Dermis microvascular lymphatic vessel endothelial cell (primary cell): ENCODE measurements at regions not wholly inside any gene's neighbourhood (a gene's known extent, or its start where the extent isn't known, plus 50 kb on each side); places are given as distances from the start of the nearest gene placed in this dataset.
A peak's percentile ranks its signal among the peaks of the same experiment; 100 is the strongest.
"Not testable (repeated sequence)": the region's sequence is repeated elsewhere in the genome, so short reads cannot be mapped to it uniquely, and the experiment has no call there.

Experiments used
- DNase-seq, 2 donors: peaks; one replicate each; pipeline versions ENCODE4 v3.0.0 to v3.0.0-alpha.2; 2010; ENCODE audit warnings: low read depth in 2 of 2

DNA sequence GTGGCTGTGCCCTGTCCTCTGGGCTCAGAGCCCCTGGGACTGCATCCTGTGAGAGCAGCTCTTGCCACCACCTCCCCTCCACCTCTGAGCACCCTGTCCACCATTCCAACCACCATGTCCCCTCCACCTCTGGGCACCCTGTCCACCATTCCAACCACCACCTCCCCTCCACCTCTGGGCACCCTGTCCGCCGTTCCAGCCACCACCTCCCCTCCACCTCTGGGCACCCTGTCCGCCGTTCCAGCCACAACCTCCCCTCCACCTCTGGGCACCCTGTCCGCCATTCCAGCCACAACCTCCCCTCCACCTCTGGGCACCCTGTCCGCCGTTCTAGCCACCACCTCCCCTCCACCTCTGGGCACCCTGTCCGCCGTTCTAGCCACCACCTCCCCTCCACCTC lies 313.7 kb upstream of the MYT1L start:
- DNase-seq, result not testable (repeated sequence)

GRCh38 chr2:2644040-2644439 lies 313.0 kb upstream of the MYT1L start:
- no peak for DNase-seq

GRCh38 chr2:2642906-2643890 lies 312.1 kb upstream of the MYT1L start:
- no peak for DNase-seq

DNA sequence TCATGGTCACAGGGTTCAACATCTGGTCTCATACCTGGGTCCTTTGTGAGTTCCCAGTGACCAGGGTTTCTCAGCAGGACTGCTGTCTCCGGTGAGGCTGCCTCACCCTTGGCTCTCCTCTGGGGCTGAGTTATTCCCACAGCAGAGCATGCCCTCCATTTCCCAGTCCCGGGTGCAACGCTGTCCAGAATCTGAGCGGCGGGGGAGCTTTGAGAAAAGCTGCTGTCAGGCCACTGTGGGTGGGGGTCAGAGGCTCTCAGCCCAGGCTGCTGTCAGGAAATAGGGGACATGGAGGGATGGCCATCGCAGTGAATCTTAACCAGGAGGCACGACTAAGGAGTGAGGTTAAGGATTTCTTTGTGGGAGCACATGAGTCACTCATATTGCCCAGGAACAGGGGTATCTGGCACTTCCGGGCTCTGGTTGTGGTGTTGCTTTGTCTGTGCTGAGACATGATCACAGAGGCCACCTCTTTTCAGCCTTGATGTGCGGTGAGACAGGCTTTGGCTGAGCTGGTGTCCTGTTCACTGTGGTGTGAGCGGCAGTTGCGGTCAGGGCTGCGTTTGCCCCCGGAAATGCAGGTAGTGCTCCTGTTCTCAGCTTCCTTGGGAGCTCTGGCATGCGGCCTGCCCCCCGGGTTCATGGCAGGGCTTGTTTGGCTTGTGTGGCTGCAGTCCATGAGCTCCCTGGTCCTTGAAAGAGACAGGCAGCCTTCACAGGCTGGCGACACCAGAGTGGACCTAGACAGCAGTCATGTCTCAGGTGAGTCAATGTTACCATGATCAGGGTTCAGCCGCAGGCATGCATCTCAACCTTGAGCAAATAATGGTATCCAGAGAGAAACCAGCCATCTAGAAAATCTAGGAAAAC lies 310.7 kb upstream of the MYT1L start:
- no peak for DNase-seq

DNA sequence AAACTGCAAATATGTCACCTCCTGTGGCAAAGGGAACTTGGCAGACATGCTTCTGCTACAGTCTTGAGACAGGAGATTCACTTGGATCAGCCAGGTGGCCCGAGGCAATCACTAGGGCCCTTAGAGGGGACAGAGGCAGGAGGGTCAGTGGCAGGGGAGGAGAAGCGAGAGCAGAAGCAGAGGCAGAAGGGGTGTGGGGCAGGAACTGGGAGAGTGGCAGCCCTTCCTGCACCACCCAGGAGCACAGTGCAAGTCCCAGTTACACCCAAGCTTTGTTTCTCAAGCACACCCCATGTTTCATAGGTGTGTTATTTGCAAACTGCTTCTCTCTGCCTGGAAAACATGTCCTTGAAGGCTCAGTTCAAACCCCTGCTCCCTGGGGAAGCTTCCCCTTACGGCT lies 309.7 kb upstream of the MYT1L start:
- DNase-seq, result no peak

- DNase-seq, result no peak
These were observed 309.3 kb upstream of the MYT1L start for GRCh38 chr2:2640371-2640770.

GRCh38 chr2:2639251-2640139 lies 308.4 kb upstream of the MYT1L start:
- no peak for DNase-seq

GRCh38 chr2:2638547-2639220 lies 307.6 kb upstream of the MYT1L start:
- no peak for DNase-seq

- no peak for DNase-seq
These were observed 305.7 kb upstream of the MYT1L start for GRCh38 chr2:2636813-2637212.

GRCh38 chr2:2635025-2635528 lies 304.0 kb upstream of the MYT1L start:
- no peak for DNase-seq

- no peak for DNase-seq
These were observed 301.9 kb upstream of the MYT1L start for GRCh38 chr2:2633017-2633416.

DNA sequence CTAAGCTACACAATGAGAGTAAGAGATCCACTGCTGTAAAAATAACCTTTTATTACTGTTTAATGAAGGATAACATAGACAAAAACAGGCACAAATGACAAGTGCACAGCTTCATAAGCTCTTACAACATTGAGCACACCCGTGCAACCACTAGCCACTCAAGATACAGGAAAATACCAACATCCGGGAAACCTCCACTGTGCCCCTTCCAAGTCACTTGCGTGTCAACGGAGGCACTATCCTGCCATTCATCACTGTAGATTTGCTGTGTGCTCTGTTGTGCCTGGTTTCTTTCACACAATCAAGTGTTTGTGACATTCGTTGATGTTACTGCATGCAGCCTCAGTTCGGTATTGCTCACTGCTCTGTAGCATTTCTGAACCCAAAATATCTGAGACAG lies 292.9 kb upstream of the MYT1L start:
- no peak for DNase-seq

DNA sequence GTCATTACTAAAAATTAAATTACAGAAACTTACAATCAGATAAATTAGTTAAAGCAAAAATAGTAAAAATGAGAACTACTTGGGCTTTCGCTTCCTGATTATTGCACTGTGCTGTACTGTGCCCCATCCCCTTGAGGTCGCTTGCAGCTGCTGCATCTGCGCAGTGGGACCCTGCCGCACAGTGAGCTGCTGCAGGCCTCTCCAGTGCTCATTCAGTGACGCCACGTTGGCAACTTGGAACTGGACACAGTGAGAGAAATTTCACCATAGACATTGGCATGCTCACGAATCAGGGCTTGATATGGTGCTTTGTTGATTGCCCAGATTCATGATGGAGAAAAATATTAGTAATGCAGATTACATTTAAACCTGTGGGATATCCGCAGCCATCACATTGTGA lies 290.8 kb upstream of the MYT1L start:
- no peak for DNase-seq

DNA sequence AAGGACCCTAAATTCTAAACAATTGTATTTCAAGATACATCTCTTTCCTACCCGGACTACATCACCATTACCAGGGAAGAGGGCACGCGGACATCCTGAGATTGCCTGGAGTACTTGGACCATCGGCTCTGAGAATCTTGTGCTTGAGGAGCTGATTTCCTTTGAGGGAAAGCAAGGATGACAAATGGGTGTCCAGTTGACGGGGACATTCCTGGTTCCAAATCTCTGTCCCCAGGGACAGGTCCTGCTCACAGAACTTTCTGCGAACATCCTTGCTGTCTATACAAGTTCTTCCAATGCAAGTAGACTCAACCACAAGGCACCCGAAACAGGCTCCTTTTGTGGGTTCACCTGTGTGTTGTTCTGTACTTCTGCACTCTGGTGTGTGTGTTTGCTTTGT lies 289.5 kb upstream of the MYT1L start:
- DNase-seq, result no peak

DNA sequence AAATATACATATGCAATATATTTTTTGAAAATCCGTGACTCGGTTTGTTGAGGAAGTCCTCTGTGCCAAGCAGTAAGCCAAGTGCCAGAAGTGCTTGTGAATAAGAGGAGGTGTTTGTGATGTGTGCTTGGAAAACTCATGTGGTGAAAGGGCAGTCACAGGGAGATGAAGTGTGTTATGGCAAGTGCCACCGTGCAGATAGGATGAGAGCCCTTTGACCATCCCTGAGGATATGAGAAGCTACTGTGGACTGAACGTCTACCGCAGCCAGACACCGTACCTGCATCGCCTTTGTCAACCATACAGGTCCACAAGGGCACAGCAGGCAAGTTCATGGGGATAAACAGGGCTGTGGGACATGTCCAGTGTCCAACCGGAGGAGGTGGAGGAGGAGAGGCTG lies 288.9 kb upstream of the MYT1L start:
- no peak for DNase-seq

DNA sequence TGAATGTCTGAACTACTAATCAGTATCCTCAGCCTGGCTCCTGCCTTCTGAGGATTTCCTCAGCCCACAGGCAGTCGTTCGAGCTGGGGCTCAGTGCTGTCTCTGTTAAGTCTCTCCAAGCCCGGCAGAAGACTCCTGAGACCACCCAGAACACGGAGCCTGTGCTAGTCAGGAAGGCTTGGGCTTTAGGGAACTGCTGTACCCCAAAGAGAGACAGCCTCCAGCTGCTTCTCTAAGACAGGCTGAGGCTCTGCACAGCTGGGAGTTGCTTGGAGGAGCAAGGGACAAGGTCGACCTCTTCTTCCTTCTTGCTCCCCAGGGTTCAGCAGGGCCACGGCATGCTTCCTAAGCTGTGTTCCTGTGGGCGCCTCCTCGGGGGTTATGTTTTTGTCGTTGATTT lies 283.4 kb upstream of the MYT1L start:
- DNase-seq, result no peak

DNA sequence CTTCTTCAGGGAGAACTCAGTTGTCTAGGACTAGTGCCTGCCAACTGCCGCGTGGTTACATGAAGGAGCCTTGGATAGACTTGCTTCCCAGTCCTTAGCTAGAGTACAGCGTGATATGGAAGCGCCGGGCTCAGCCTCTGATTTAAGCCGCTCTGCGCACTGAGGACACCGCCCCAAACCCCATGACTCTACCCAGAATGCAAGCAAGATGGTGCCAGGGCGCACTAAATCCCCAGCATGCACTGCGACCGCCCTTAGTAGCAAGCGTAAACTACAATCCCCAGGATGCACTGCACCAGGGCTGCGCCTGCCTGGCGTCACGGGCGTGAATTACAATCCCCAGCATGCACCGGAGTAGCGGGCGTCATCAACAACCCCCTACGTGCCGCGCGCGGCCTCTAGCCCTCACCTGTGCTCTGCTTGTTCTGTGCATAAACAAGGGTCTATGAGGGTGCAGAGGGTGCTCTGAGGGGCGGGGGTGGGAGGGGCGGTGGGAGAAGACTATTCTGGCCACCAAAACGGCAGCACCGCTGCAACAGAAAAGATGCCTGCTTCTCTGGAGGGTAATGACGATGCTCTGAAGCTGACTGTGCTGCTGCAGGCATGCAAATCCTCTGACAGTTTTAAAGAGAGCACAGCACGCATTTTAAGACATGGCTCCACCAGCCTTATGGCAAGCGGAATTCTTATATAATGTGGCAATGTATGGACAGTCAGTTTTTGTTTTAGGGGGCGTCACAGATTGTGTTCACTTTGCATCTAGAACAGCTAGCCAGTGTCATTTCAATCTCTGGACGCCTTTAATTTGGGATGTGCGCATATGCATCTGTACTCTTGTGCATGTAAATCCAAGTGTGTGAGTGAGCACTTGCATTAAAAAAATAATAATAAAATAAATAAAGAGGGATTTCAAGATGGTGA lies 282.5 kb upstream of the MYT1L start:
- peak; percentile 51 to 53 for DNase-seq

DNA sequence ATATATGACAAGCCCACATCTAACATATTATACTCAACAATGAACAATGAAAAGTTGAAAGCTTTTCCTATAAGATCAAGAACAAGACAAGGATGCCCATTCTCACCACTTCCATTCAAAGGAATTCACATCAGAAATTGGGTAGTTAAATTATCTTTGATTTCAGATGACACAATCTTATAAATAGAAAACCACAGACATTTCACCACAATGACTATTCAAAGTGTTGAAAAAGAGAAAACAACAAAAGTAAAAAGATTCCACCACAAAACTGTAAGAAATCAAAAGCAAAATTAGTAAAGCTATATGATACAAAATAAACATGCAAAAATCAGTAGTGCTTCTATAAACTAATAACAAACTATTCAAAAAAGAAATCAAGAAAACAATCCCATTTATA lies 279.7 kb upstream of the MYT1L start:
- no peak for DNase-seq

- no peak for DNase-seq
These were observed 269.3 kb upstream of the MYT1L start for GRCh38 chr2:2600366-2600765.

DNA sequence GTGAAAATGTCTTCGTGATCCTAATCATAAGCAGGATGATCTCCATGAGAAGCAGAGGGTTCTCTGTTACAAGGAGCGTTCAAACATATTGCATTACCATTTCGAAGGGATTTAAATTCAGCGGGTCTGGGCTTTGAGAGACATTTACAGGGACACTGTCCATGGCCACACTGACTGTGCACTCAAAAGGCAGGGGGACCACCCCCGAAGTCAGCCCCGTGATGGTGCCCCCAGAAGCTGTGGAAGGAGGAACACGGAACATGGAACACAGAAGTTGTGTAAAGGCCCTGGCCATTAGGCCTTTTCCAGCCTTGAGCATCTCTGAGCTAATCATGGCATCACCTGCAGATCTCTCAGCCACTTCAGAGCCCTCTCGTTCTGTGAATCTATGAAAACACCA lies 268.4 kb upstream of the MYT1L start:
- no peak for DNase-seq
